K562 (cell line): ENCODE measurements at regions not wholly inside any gene's neighbourhood (a gene's known extent, or its start where the extent isn't known, plus 50 kb on each side); places are given as distances from the start of the nearest gene placed in this dataset.

Source experiments
- ATAC-seq: fragments of 200-7000 bp; cut with Tn5 transposase; 3 replicates; pipeline ENCODE4 v1.9.1; 2020; ENCODE audit warnings: moderate library complexity
- BruUV-seq: library from RNA; stranded (reverse); fragments of 400-500 nt; replicated peaks from 2 replicates; lab custom pipeline; 2021; lab: Mats Ljungman, UMichigan
- CTCF ChIA-PET: fragments of 300-600 bp; formaldehyde crosslinking; extraction: SDS; loops from one replicate; lab custom pipeline; 2021; ENCODE audit warnings: low intra/inter-chr PET ratio; lab: Yijun Ruan, JAX
- POLR2A ChIA-PET: fragments of 300-600, 350-650 bp; sonication (Branson Sonifier 250); formaldehyde crosslinking; extraction: SDS; loops from one replicate; lab custom pipeline; 2021; ENCODE audit warnings: antibody characterized with exemption, inconsistent platforms; lab: Yijun Ruan, JAX
- DNase-seq, 4 experiments: peaks; one replicate each; pipeline versions ENCODE4 v3.0.0 to v3.0.0-alpha.2; 2011 to 2018; ENCODE audit warnings: low spot score in 3 of 4, mixed read lengths in 3 of 4; ENCODE audit errors: extremely low read depth in 1 of 4
- FAIRE-seq: peaks from 2 replicates; lab custom pipeline; 2011; peaks lifted over from hg19 to GRCh38; lab: Jason Lieb, UNC
- H2AFZ ChIP-seq: 2 replicates; pipeline ENCODE4 v1.6.0; 2011; ENCODE audit warnings: low read depth, low read length, control low read depth, inconsistent platforms
- H3K27ac ChIP-seq: fragments of 200-600 bp; 3 replicates; pipeline ENCODE4 v1.8.0; 2011; ENCODE audit warnings: low read depth, mild to moderate bottlenecking, control low read depth, inconsistent platforms, low read length, moderate library complexity, mixed read lengths; ENCODE audit errors: extremely low read depth
- H3K27me3 ChIP-seq, 2 experiments: fragments of 300-600 bp in 1 of 2; 2 replicates in 1 of 2; 3 replicates in 1 of 2; pipeline versions ENCODE4 v1.6.0 to v1.8.0; 2011; ENCODE audit warnings: inconsistent platforms in 2 of 2, low read length in 2 of 2, mild to moderate bottlenecking in 1 of 2, mixed read lengths in 1 of 2, moderate library complexity in 1 of 2; ENCODE audit not compliant: control insufficient read depth in 2 of 2, insufficient read depth in 2 of 2
- H3K36me3 ChIP-seq: fragments of 300-600 bp; 3 replicates; pipeline ENCODE4 v1.8.0; 2011; ENCODE audit warnings: mild to moderate bottlenecking, low read length, inconsistent platforms; ENCODE audit not compliant: control insufficient read depth, insufficient read depth
- H3K4me1 ChIP-seq, 2 experiments: fragments of 200-600 bp in 1 of 2; replicated peaks in 1 of 2; 2 replicates in 1 of 2; 3 replicates in 1 of 2; pipeline versions ENCODE4 v1.5.1 to v1.8.0; 2011; ENCODE audit warnings: inconsistent platforms in 2 of 2, low read length in 2 of 2, mild to moderate bottlenecking in 1 of 2, mixed read lengths in 1 of 2, moderate library complexity in 1 of 2; ENCODE audit not compliant: control insufficient read depth in 2 of 2, insufficient read depth in 2 of 2
- H3K4me2 ChIP-seq: 2 replicates; pipeline ENCODE4 v1.6.1; 2011; ENCODE audit warnings: low read length, control low read depth, inconsistent platforms, mixed read lengths; ENCODE audit not compliant: insufficient read depth
- H3K4me3 ChIP-seq: fragments of 200-600 bp; sonication (generic), shearing (Covaris generic); 2 replicates; pipeline ENCODE4 v1.5.1; 2016; ENCODE audit warnings: control low read depth, inconsistent platforms
- H3K79me2 ChIP-seq: fragments of 200-600 bp; 3 replicates; pipeline ENCODE4 v1.8.0; 2011; ENCODE audit warnings: low read length, inconsistent platforms; ENCODE audit not compliant: control insufficient read depth, insufficient read depth
- H3K9ac ChIP-seq, 2 experiments: 2 replicates each; pipeline versions ENCODE4 v1.6.0 to v1.6.1; 2011; ENCODE audit warnings: low read depth in 2 of 2, low read length in 2 of 2, control low read depth in 1 of 2, inconsistent platforms in 1 of 2, mild to moderate bottlenecking in 1 of 2, mixed read lengths in 1 of 2; ENCODE audit not compliant: insufficient read depth in 1 of 2
- H3K9me1 ChIP-seq: one replicate; pipeline ENCODE4 v1.6.0; 2011; ENCODE audit warnings: inconsistent platforms, mild to moderate bottlenecking, low read length, moderate library complexity; ENCODE audit not compliant: control insufficient read depth, insufficient read depth
- H3K9me3 ChIP-seq: replicated peaks from 2 replicates; pipeline ENCODE4 v1.5.1; 2011; ENCODE audit warnings: low read depth, low read length, inconsistent platforms; ENCODE audit not compliant: control insufficient read depth, insufficient read depth
- H4K20me1 ChIP-seq: replicated peaks from 2 replicates; pipeline ENCODE4 v1.6.1; 2011; ENCODE audit warnings: low read length, inconsistent platforms, mixed read lengths; ENCODE audit not compliant: control insufficient read depth, insufficient read depth
- C11orf30 ChIP-seq: fragments of 450-650 bp; IDR thresholded peaks from 2 replicates; pipeline ENCODE4 v1.6.1; 2016; ENCODE audit warnings: low read depth, mild to moderate bottlenecking
- CHD4 ChIP-seq: fragments of 200-600 bp; sonication (generic); IDR thresholded peaks from 3 replicates; pipeline ENCODE4 v1.6.1; 2012; ENCODE audit warnings: low read depth, mild to moderate bottlenecking, mixed read lengths, low read length, inconsistent platforms; ENCODE audit not compliant: insufficient read depth, insufficient replicate concordance, poor library complexity, severe bottlenecking
- CREM ChIP-seq: IDR thresholded peaks from 2 replicates; pipeline ENCODE4 v1.6.1; 2014; ENCODE audit warnings: antibody characterized with exemption, low read depth
- FOXK2 ChIP-seq, 2 experiments: fragments of 450-650 bp; IDR thresholded peaks in 1 of 2; conservative IDR thresholded peaks in 1 of 2; 2 replicates each; pipeline ENCODE4 v1.6.1; 2016; ENCODE audit warnings: low read depth in 2 of 2, mild to moderate bottlenecking in 1 of 2
- MAFF ChIP-seq: IDR thresholded peaks from 2 replicates; pipeline ENCODE4 v1.6.1; 2012; ENCODE audit warnings: low read length, improper control_type of control experiment
- MAFG ChIP-seq: fragments of 450-650 bp; conservative IDR thresholded peaks from 2 replicates; pipeline ENCODE4 v1.6.1; 2016; ENCODE audit warnings: missing genetic modification characterization, missing compliant biosample characterization
- NCOA1 ChIP-seq: fragments of 450-650 bp; IDR thresholded peaks from 2 replicates; pipeline ENCODE4 v1.6.1; 2016; ENCODE audit warnings: low read depth
- ZNF316 ChIP-seq: fragments of 450-650 bp; IDR thresholded peaks from 2 replicates; pipeline ENCODE4 v1.6.1; 2016
- WGBS: fragments of 100-300 bp; shearing (Covaris generic); methylation state at CpG from one replicate; pipeline ENCODE4 v1.1.6; 2016; ENCODE audit warnings: low coverage, mixed read lengths; ENCODE audit not compliant: insufficient coverage; ENCODE audit errors: missing lambda C conversion rate; 5-methylcytosine and 5-hydroxymethylcytosine counted together
- in situ Hi-C: fragments of 300-500 bp; cut with MboI; formaldehyde crosslinking; loops from 4 replicates; pipeline ENCODE4 v1.15.0; 2018; ENCODE audit warnings: inconsistent platforms, mixed read lengths
- intact Hi-C: fragments of 100-400 bp; cut with micrococcal nuclease; formaldehyde crosslinking; loops from 2 replicates; pipeline ENCODE4 v1.14.2; 2022

DNA sequence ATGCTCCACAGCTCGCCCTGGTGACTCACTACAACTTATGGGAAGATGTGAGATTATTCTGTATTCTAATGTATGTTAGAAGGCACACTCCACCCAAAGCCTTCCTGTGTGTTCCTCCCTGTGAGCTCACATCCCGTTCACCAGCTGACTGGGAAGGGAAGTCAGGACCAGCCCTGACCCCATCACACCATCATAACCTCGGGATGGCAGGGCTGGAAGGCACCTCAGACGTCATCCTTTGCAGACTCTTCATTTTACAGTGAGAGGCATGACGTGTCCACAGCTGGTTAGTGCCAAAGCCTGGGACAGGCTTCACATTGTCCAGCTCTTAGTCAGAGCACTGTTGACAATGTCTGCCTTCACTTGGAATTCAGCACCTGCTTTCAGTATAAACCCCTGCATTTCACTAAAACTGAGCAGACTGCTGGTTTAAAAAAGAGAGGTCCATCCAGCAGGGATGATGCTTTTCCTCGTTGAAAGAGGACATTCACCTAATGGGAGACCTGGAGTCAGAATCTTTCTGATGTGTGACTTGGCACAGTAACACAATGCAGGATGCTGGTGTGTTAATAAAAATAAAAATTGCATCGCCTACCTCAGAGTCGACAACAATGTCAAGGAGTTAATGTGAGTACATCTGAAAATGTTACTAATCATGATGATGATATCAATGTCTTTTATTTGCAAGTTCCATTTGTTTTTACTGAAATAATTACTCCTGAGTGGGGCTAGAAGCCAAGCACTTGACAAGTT lies 418.0 kb upstream of the TNP1 start:
- H2AFZ ChIP-seq = no peak overlapping the region
- no TSS peak for BruUV-seq
- H3K4me2 ChIP-seq = no peak overlapping the region
- 0% methylated on average over 7 of the region's 8 CpGs for WGBS
- H3K4me1 ChIP-seq = no peaks in the 10 kb centered on the region
- FAIRE-seq (no peak), DNase-seq (no peak), ATAC-seq (no peak)
- H3K9me1 ChIP-seq = no peaks in the 10 kb centered on the region
- H3K9me3 ChIP-seq = no peaks in the 10 kb centered on the region
- TF ChIP-seq CREM = peak; percentile 17; the same call in 1 of the 2 replicates
- TF ChIP-seq FOXK2 (conservative IDR thresholded peaks at IDR 0.05 in 1 of 2, IDR thresholded peaks at IDR 0.05 in 1 of 2; ENCODE audit: low read depth in 2 of 2) = no peak
- no peaks in the 10 kb centered on the region for H3K79me2 ChIP-seq
- ChIA-PET CTCF (no interaction called here), POLR2A (no interaction called here)
- H3K9ac ChIP-seq = no peak overlapping the region
- H3K27me3 ChIP-seq = 0 out of 5 replicates have a peak, but pooled peaks cover 0 to 4% of the 10 kb centered on the region in 2 experiments
- in situ Hi-C loops (no loop called here), intact Hi-C loops (no loop called here)
- no peaks in the 10 kb centered on the region for H4K20me1 ChIP-seq
- no peaks in the 10 kb centered on the region for H3K36me3 ChIP-seq
- H3K27ac ChIP-seq = no peak overlapping the region
- H3K4me3 ChIP-seq = no peak overlapping the region

DNA sequence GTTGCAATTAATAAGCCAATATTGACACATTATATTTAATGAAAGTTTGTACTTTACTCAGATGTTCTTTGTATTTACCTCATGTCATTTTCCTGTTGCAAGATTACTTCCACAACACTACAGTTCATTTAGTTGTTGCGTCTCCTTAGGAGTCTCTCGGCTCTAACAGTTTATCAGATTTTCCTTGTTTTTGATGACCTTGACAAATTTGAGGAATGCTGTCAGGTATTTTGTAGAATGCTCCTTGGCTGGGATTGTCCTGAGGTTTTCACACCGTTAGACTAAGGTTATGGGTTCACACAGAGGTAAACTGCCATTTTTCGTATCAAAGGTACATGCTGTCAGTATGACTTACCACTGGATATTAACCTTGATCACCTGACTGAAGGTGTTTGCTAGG lies 416.6 kb upstream of the TNP1 start:
- DNase-seq = no peak
- 0 out of 5 replicates have a peak, but pooled peaks cover 0 to 4% of the 10 kb centered on the region in 2 experiments for H3K27me3 ChIP-seq
- POLR2A ChIA-PET = no interaction called here
- in situ Hi-C loops (no loop called here), intact Hi-C loops (no loop called here)
- H3K36me3 ChIP-seq = no peaks in the 10 kb centered on the region
- TF ChIP-seq MAFG (tag) = 0 out of 2 replicates have a peak, but pooled peaks have one; percentile 17
- peak; percentile 10; the same call in 1 of the 2 replicates for TF ChIP-seq MAFF
- TF ChIP-seq NCOA1 = no peak
- TF ChIP-seq CHD4 = no peak
- TF ChIP-seq C11orf30 = 0 out of 2 replicates have a peak, but pooled peaks have one; percentile 8
- TF ChIP-seq ZNF316 = peak; percentile 40; the same call in 1 of the 2 replicates
- no peak overlapping the region for H3K4me2 ChIP-seq
- no peaks in the 10 kb centered on the region for H3K9me3 ChIP-seq
- BruUV-seq = no TSS peak
- CTCF ChIA-PET = no interaction called here
- ATAC-seq = no peak
- no peak overlapping the region for H3K9ac ChIP-seq
- H3K4me3 ChIP-seq = no peak overlapping the region
- no peak for FAIRE-seq
- H3K27ac ChIP-seq = no peak overlapping the region
- no peaks in the 10 kb centered on the region for H4K20me1 ChIP-seq
- H3K4me1 ChIP-seq = no peaks in the 10 kb centered on the region
- WGBS = 8% methylated on average over 4 of the region's 4 CpGs
- no peak overlapping the region for H2AFZ ChIP-seq
- H3K79me2 ChIP-seq = no peaks in the 10 kb centered on the region
- H3K9me1 ChIP-seq = no peaks in the 10 kb centered on the region
